Esophagus squamous epithelium (tissue), 4 donors: ENCODE measurements at regions not wholly inside any gene's neighbourhood (a gene's known extent, or its start where the extent isn't known, plus 50 kb on each side); places are given as distances from the start of the nearest gene placed in this dataset.

Experiments
- POLR2A ChIP-seq, 4 donors: fragments of 450-650 bp; IDR thresholded peaks; one replicate each; pipeline ENCODE4 v1.6.1; 2017; ENCODE audit warnings: antibody characterized with exemption in 4 of 4, mild to moderate bottlenecking in 4 of 4, moderate library complexity in 3 of 4
- TF ChIP-seq, protein P1 (sequence below), 6 experiments: fragments of 450-650 bp in 4 of 6; fragments of 200-600 bp in 2 of 6; sonication (generic) in 2 of 6; IDR thresholded peaks; one replicate each; pipeline ENCODE4 v1.5.1; 2016 to 2019; ENCODE audit warnings: antibody characterized with exemption in 6 of 6, mild to moderate bottlenecking in 4 of 6, moderate library complexity in 4 of 6

DNA sequence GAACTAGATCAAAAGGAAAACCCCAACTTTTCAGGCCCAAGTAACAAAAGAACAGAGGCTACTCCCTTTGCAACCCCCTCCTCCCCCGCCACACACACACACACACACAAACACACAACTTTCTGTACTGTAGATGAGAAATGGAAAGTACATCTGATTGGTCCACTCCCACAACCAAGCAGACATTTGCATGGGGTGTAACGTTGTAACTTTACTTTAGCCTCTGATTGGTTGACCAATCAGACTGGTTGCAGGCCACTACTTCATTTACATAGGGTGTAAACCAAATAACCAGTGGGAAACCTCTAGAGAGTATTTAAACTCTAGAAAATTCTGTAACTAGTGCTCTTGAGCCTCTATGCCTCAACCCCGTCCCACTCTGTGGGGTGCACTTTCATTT, 425.5 kb downstream of the GXYLT1 start:
- TF ChIP-seq, protein P1, sequence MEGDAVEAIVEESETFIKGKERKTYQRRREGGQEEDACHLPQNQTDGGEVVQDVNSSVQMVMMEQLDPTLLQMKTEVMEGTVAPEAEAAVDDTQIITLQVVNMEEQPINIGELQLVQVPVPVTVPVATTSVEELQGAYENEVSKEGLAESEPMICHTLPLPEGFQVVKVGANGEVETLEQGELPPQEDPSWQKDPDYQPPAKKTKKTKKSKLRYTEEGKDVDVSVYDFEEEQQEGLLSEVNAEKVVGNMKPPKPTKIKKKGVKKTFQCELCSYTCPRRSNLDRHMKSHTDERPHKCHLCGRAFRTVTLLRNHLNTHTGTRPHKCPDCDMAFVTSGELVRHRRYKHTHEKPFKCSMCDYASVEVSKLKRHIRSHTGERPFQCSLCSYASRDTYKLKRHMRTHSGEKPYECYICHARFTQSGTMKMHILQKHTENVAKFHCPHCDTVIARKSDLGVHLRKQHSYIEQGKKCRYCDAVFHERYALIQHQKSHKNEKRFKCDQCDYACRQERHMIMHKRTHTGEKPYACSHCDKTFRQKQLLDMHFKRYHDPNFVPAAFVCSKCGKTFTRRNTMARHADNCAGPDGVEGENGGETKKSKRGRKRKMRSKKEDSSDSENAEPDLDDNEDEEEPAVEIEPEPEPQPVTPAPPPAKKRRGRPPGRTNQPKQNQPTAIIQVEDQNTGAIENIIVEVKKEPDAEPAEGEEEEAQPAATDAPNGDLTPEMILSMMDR (IDR thresholded peaks at IDR 0.05) = no peak
- no peak for TF ChIP-seq POLR2A (IDR thresholded peaks at IDR 0.05)
